ENCODE measurements at regions not wholly inside any gene's neighbourhood (a gene's known extent, or its start where the extent isn't known, plus 50 kb on each side); places are given as distances from the start of the nearest gene placed in this dataset.

DNA sequence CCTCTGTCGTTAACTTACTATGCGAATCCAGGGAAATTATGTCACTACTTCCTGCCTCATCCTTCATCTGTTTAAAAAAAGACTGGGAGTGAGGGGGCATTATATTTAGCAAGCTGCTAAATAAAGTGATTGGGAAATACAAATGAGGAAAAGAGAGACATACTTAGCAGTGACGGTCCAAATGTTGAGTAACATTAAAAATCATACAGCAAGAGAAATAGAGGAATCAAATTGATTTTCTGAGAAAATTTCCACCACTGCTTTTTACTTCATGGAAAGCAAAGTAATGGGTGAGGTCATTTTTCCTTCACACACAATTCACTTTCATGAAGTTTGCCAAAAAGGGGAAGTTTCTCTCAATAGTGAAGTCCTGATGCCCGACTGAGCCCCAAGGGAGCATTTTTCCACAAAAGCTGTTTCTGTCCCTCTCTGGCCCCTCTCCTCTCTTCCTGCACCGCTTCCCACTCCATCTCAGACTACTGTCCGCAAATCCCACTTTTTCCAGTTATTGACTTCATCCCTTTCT, 61.9 kb upstream of the ADO start:
- no peak for TF ChIP-seq ZNF530 (tag by site-specific recombination; IDR thresholded peaks at IDR 0.05; ENCODE audit: low read depth)
- TF ChIP-seq, protein P1, sequence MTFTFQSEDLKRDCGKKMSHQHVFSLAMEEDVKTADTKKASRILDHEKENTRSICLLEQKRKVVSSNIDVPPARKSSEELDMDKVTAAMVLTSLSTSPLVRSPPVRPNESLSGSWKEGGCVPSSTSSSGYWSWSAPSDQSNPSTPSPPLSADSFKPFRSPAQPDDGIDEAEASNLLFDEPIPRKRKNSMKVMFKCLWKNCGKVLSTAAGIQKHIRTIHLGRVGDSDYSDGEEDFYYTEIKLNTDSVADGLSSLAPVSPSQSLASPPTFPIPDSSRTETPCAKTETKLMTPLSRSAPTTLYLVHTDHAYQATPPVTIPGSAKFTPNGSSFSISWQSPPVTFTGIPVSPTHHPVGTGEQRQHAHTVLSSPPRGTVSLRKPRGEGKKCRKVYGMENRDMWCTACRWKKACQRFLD (tag by site-specific recombination; IDR thresholded peaks at IDR 0.05) = no peak
- TF ChIP-seq ZNF311 (tag by site-specific recombination; IDR thresholded peaks at IDR 0.05; ENCODE audit: borderline replicate concordance) = no peak
- TF ChIP-seq, protein P2, sequence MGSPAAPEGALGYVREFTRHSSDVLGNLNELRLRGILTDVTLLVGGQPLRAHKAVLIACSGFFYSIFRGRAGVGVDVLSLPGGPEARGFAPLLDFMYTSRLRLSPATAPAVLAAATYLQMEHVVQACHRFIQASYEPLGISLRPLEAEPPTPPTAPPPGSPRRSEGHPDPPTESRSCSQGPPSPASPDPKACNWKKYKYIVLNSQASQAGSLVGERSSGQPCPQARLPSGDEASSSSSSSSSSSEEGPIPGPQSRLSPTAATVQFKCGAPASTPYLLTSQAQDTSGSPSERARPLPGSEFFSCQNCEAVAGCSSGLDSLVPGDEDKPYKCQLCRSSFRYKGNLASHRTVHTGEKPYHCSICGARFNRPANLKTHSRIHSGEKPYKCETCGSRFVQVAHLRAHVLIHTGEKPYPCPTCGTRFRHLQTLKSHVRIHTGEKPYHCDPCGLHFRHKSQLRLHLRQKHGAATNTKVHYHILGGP (tag by site-specific recombination; IDR thresholded peaks at IDR 0.05) = no peak
- TF ChIP-seq, protein P3, sequence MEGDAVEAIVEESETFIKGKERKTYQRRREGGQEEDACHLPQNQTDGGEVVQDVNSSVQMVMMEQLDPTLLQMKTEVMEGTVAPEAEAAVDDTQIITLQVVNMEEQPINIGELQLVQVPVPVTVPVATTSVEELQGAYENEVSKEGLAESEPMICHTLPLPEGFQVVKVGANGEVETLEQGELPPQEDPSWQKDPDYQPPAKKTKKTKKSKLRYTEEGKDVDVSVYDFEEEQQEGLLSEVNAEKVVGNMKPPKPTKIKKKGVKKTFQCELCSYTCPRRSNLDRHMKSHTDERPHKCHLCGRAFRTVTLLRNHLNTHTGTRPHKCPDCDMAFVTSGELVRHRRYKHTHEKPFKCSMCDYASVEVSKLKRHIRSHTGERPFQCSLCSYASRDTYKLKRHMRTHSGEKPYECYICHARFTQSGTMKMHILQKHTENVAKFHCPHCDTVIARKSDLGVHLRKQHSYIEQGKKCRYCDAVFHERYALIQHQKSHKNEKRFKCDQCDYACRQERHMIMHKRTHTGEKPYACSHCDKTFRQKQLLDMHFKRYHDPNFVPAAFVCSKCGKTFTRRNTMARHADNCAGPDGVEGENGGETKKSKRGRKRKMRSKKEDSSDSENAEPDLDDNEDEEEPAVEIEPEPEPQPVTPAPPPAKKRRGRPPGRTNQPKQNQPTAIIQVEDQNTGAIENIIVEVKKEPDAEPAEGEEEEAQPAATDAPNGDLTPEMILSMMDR (tag by site-specific recombination; IDR thresholded peaks at IDR 0.05) = no peak
- TF ChIP-seq, protein P4, sequence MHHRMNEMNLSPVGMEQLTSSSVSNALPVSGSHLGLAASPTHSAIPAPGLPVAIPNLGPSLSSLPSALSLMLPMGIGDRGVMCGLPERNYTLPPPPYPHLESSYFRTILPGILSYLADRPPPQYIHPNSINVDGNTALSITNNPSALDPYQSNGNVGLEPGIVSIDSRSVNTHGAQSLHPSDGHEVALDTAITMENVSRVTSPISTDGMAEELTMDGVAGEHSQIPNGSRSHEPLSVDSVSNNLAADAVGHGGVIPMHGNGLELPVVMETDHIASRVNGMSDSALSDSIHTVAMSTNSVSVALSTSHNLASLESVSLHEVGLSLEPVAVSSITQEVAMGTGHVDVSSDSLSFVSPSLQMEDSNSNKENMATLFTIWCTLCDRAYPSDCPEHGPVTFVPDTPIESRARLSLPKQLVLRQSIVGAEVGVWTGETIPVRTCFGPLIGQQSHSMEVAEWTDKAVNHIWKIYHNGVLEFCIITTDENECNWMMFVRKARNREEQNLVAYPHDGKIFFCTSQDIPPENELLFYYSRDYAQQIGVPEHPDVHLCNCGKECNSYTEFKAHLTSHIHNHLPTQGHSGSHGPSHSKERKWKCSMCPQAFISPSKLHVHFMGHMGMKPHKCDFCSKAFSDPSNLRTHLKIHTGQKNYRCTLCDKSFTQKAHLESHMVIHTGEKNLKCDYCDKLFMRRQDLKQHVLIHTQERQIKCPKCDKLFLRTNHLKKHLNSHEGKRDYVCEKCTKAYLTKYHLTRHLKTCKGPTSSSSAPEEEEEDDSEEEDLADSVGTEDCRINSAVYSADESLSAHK (tag by site-specific recombination; IDR thresholded peaks at IDR 0.05) = no peak
- no peak for TF ChIP-seq RBAK (tag by site-specific recombination; IDR thresholded peaks at IDR 0.05)
- no peak for TF ChIP-seq ZNF211 (tag by site-specific recombination; IDR thresholded peaks at IDR 0.05; ENCODE audit: low read depth)
